ENCODE measurements at regions not wholly inside any gene's neighbourhood (a gene's known extent, or its start where the extent isn't known, plus 50 kb on each side); places are given as distances from the start of the nearest gene placed in this dataset.

DNA sequence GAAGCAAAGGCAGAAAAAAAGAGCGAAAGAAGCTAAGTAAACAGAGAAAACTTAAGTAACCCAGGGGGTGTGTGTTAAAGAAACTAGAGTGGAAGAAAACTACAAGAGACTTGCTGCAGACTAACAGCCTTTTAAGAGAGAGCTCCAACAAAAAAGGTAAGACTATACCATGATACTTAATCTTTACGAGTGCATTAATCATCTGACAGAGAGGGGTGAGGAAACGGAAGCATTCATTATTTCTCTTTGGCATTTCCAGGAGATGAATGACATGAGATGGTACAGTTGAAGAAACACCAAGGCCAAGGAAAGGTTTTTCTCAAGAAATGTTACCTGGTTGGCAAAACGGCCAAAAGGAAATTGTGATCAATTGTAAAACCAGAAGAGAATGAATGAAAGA is 906.8 kb downstream of the QKI start:
- no peak overlapping the region for H3K14ac ChIP-seq (ENCODE audit: insufficient read depth, low read length)
- H3K4me1 Mint-ChIP-seq = peaks cover 6% of the 10 kb centered on the region in 2 experiments; a peak in 3 of 4 replicates
- H4K91ac ChIP-seq (ENCODE audit: insufficient read length, low read depth, low read length) = no peak overlapping the region
- TF ChIP-seq, protein P1, sequence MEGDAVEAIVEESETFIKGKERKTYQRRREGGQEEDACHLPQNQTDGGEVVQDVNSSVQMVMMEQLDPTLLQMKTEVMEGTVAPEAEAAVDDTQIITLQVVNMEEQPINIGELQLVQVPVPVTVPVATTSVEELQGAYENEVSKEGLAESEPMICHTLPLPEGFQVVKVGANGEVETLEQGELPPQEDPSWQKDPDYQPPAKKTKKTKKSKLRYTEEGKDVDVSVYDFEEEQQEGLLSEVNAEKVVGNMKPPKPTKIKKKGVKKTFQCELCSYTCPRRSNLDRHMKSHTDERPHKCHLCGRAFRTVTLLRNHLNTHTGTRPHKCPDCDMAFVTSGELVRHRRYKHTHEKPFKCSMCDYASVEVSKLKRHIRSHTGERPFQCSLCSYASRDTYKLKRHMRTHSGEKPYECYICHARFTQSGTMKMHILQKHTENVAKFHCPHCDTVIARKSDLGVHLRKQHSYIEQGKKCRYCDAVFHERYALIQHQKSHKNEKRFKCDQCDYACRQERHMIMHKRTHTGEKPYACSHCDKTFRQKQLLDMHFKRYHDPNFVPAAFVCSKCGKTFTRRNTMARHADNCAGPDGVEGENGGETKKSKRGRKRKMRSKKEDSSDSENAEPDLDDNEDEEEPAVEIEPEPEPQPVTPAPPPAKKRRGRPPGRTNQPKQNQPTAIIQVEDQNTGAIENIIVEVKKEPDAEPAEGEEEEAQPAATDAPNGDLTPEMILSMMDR (conservative IDR thresholded peaks at IDR 0.05) = no peak
- no peak overlapping the region for H3K4me3 Mint-ChIP-seq
- H4K20me1 ChIP-seq (ENCODE audit: control insufficient read depth, insufficient read depth, insufficient read length) = no peaks in the 10 kb centered on the region
- no peak for DNase-seq
- H3K27ac ChIP-seq (ENCODE audit: insufficient read length, low read depth, low read length) = no peak overlapping the region
- H3K4me2 ChIP-seq (ENCODE audit: insufficient read depth, insufficient read length, low read length) = no peak overlapping the region
- no peak overlapping the region for H2AFZ ChIP-seq (ENCODE audit: low read length)
- no peak overlapping the region for H2AK5ac ChIP-seq (ENCODE audit: insufficient read length, low read length)
- no peak overlapping the region for H4K8ac ChIP-seq (replicated peaks; ENCODE audit: insufficient read length, low read depth, low read length)
- H2BK12ac ChIP-seq (ENCODE audit: insufficient read length, low read depth, low read length) = no peak overlapping the region
- no peak overlapping the region for H3K56ac ChIP-seq (ENCODE audit: insufficient read length, low read depth, low read length)
- H4K5ac ChIP-seq (ENCODE audit: insufficient read length, low read depth, low read length) = no peak overlapping the region
- no CpG with 5 or more reads among the region's 4 CpGs for WGBS (ENCODE audit: extremely low coverage, insufficient read length, low lambda C conversion rate)
- no peak overlapping the region for H3K9ac ChIP-seq (ENCODE audit: extremely low read depth, insufficient read length, low read length)
- no peak overlapping the region for H3K18ac ChIP-seq (ENCODE audit: insufficient read length, low read depth, low read length)
- no peak overlapping the region for H2BK15ac ChIP-seq (ENCODE audit: low read depth, low read length)
- no peak overlapping the region for H2BK5ac ChIP-seq (ENCODE audit: insufficient read length, low read length)
- H3T11ph ChIP-seq (ENCODE audit: low read length) = no peak overlapping the region
- no peaks in the 10 kb centered on the region for H3K79me1 ChIP-seq (ENCODE audit: insufficient read depth, low read depth, low read length, poor library complexity, severe bottlenecking)
- H2BK20ac ChIP-seq (ENCODE audit: low read depth, low read length, poor library complexity, severe bottlenecking) = no peak overlapping the region
- no peak overlapping the region for H3K23ac ChIP-seq (ENCODE audit: insufficient read length, low read depth, low read length)
- no peaks in the 10 kb centered on the region for H3K27me3 ChIP-seq (ENCODE audit: insufficient read depth, low read length)
- H2BK120ac ChIP-seq (ENCODE audit: low read depth, low read length, poor library complexity, severe bottlenecking) = no peak overlapping the region
- 0 out of 7 replicates have a peak, but pooled peaks cover 0 to 4% (median 0%) of the 10 kb centered on the region in 3 experiments for H3K36me3 Mint-ChIP-seq (ENCODE audit: insufficient read depth in 1 of 3, low read depth in 3 of 3)
- no peak overlapping the region for H3K4ac ChIP-seq (ENCODE audit: low read depth, low read length)
- H3K9me3 ChIP-seq (ENCODE audit: control insufficient read depth, low read depth, low read length) = no peaks in the 10 kb centered on the region
- H3K4me1 ChIP-seq (ENCODE audit: insufficient read depth, low read length) = no peaks in the 10 kb centered on the region
- peaks cover 0 to 3% of the 10 kb centered on the region in 2 experiments; a peak in 2 of 5 replicates for H3K9me3 Mint-ChIP-seq
- H3K79me2 ChIP-seq (ENCODE audit: insufficient read depth, low read length) = no peaks in the 10 kb centered on the region
- no peaks in the 10 kb centered on the region for H3K27me3 Mint-ChIP-seq (ENCODE audit: low read depth)
- no peaks in the 10 kb centered on the region for H3K23me2 ChIP-seq (ENCODE audit: insufficient read length, low read depth, low read length, poor library complexity, severe bottlenecking)
- H3K27ac Mint-ChIP-seq = no peak overlapping the region; a peak in 1 of 7 replicates

All from H9 (cell line).